Aorta (tissue), 5 donors: ENCODE measurements at regions not wholly inside any gene's neighbourhood (a gene's known extent, or its start where the extent isn't known, plus 50 kb on each side); places are given as distances from the start of the nearest gene placed in this dataset.

Experiments
- ATAC-seq: fragments of 200-7000 bp; cut with Tn5 transposase; one replicate; pipeline ENCODE4 v1.9.1; 2022; ENCODE audit warnings: moderate library complexity; ENCODE audit not compliant: low FRiP score
- DNase-seq, 2 donors: peaks; one replicate each; pipeline ENCODE4 v3.0.0-alpha.2; 2020
- H3K27ac ChIP-seq, 2 donors: one replicate each; pipeline ENCODE4 v1.5.1; 2013; ENCODE audit warnings: low read length in 2 of 2, mild to moderate bottlenecking in 2 of 2, moderate library complexity in 2 of 2, control low read depth in 1 of 2, inconsistent platforms in 1 of 2, low read depth in 1 of 2
- H3K27me3 ChIP-seq, 2 donors: one replicate each; pipeline ENCODE4 v1.6.1; 2013; ENCODE audit warnings: control low read depth in 1 of 2, low read length in 1 of 2, mild to moderate bottlenecking in 1 of 2, moderate library complexity in 1 of 2; ENCODE audit not compliant: insufficient read depth in 2 of 2, control insufficient read depth in 1 of 2
- H3K36me3 ChIP-seq, 2 donors: one replicate each; pipeline ENCODE4 v1.6.1; 2013; ENCODE audit warnings: control low read depth in 1 of 2, low read length in 1 of 2, mild to moderate bottlenecking in 1 of 2; ENCODE audit not compliant: insufficient read depth in 2 of 2, control insufficient read depth in 1 of 2
- H3K4me1 ChIP-seq, 2 donors: one replicate each; pipeline ENCODE4 v1.6.1; 2013; ENCODE audit warnings: low read length in 2 of 2, control low read depth in 1 of 2, mild to moderate bottlenecking in 1 of 2, moderate library complexity in 1 of 2; ENCODE audit not compliant: insufficient read depth in 2 of 2, control insufficient read depth in 1 of 2
- H3K4me3 ChIP-seq, 2 donors: one replicate each; pipeline ENCODE4 v1.5.1; 2013; ENCODE audit warnings: low read length in 2 of 2, control low read depth in 1 of 2, mild to moderate bottlenecking in 1 of 2
- H3K9me3 ChIP-seq: one replicate; pipeline ENCODE4 v1.6.1; 2013; ENCODE audit warnings: mild to moderate bottlenecking, low read length; ENCODE audit not compliant: control insufficient read depth
- WGBS, 2 donors: extraction: QIAGEN DNeasy Blood & Tissue Kit; methylation state at CpG; one replicate each; pipeline ENCODE4 v1.1.7; 2013; 5-methylcytosine and 5-hydroxymethylcytosine counted together
- intact Hi-C, 2 donors: fragments of 100-400 bp; cut with DNase I; formaldehyde crosslinking; loops; one replicate each; pipeline versions ENCODE4 v1.14.2 to v1.15.0; 2022
- donor health status: healthy with polysubstance abuse.
- donor health status: Bipolar disorder and iron deficiency.
- donor health status: DM: no; HTN: no; CAD: no.
- donor health status: DM: no; HTN: no; CAD: no.
- donor health status: DM: yes; HTN: yes; CAD: no.

DNA sequence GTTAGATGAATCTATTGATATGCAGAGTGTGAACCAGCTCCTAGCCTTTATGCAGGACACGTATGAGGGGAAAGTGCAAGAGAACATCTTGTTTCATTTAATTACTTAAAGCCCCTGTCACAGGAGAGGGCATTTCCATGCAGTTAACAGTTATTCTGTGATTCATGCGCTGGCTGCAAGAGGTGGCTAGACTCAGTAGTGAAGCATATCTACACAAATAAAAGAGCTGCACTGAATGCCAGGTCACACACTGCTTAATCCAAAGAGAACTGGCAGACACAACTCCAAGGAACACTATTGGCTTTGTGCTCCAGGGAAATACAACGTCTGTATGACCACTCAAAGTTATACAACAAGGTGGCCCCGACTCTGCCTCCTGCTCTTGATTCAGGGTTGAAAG is 394.1 kb downstream of the C12orf75 start:
- Histone ChIP-seq H3K4me3 (no peak overlapping the region), H3K4me1 (peaks cover 0 to 3% of the 10 kb centered on the region in 2 donors), H3K27ac (peak overlapping the region in 1 of 2 donors; percentile 82), H3K36me3 (no peaks in the 10 kb centered on the region), H3K27me3 (no peaks in the 10 kb centered on the region), H3K9me3 (no peaks in the 10 kb centered on the region)
- 6 to 7% methylated on average over 4 of the region's 4 CpGs for WGBS, 2 donors
- DNase-seq, result no peak
- intact Hi-C loops, result no loop called here
- peak; percentile 54 for ATAC-seq

DNA sequence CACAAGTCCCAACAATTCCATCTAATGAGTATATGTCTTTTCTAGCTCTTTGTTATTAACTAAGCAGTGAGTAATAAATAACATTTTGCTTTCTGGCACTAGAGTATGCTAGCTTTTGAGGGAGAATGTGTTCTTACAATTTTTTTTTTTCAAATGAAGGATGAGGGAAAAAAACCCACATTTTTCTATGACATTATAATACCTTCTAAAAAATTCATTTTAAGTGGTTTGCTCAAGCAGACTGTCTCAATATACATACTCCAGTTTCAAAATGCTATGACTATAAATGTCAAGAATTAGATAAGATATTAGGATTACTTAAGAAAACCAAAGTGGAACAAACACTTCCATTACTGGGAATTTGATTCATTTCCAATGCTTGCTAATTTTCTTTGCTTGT is 394.6 kb downstream of the C12orf75 start:
- intact Hi-C loops, result no loop called here
- Histone ChIP-seq H3K9me3 (no peaks in the 10 kb centered on the region), H3K27me3 (no peaks in the 10 kb centered on the region), H3K36me3 (no peaks in the 10 kb centered on the region), H3K27ac (peak overlapping the region in 1 of 2 donors; percentile 82), H3K4me1 (peaks cover 0 to 3% of the 10 kb centered on the region in 2 donors), H3K4me3 (no peak overlapping the region)
- no peak for ATAC-seq
- DNase-seq, result no peak

DNA sequence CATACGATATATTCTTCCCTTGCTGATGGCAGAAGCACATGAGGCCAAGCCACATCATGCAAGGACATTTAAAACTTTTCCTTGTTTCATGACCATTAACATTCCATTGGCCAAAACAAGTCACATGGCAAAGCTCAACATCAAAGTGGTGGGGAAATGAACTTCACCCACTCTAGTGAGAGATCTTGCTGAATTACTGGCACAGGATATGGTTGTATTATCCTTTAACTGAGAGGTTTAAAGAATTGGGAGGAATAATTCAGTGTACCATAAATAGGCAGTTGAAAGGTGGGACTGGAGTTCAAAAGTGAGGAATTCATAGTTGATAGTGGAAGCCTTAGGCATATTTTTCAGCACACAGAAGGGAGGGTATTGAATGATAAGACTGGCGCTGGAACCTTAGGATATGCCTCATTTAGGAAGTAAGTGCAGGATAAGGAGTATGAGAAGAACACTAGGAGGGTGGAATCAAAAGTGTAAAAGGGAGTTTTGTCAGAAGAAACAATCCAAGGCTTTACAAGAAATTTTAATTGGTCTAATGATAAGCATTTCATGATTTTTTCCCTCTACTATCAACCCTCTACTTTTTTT is 398.8 kb downstream of the C12orf75 start:
- Histone ChIP-seq H3K9me3 (no peaks in the 10 kb centered on the region), H3K27me3 (no peaks in the 10 kb centered on the region), H3K4me3 (no peak overlapping the region), H3K36me3 (no peaks in the 10 kb centered on the region), H3K4me1 (peaks cover 0 to 3% of the 10 kb centered on the region in 2 donors), H3K27ac (no peak overlapping the region)
- ATAC-seq (no peak), DNase-seq (no peak)
- 48 to 66% methylated on average over 2 of the region's 2 CpGs for WGBS, 2 donors
- intact Hi-C loops, result no loop called here

DNA sequence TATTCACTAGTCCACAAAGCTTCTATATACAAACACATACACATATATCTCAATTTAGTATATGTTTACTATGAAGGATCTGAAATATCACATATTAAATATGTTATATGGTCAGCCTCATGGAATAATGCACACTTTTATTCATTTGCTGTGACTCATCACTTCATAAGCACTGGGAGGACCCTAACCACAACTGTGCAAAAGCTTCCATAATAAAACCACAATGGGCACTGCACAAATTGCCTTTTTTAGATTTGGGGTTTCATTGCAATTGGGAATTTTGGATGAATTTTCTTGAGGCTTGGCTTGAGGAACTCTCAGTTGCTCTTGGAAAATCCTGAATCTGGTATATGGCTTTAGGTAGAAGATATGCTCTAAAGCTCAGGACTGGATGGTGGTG is 399.4 kb downstream of the C12orf75 start:
- Histone ChIP-seq H3K36me3 (no peaks in the 10 kb centered on the region), H3K27ac (no peak overlapping the region), H3K4me1 (no peaks in the 10 kb centered on the region), H3K9me3 (no peaks in the 10 kb centered on the region), H3K4me3 (no peak overlapping the region), H3K27me3 (no peaks in the 10 kb centered on the region)
- intact Hi-C loops, result no loop called here
- DNase-seq, result no peak
- no peak for ATAC-seq

DNA sequence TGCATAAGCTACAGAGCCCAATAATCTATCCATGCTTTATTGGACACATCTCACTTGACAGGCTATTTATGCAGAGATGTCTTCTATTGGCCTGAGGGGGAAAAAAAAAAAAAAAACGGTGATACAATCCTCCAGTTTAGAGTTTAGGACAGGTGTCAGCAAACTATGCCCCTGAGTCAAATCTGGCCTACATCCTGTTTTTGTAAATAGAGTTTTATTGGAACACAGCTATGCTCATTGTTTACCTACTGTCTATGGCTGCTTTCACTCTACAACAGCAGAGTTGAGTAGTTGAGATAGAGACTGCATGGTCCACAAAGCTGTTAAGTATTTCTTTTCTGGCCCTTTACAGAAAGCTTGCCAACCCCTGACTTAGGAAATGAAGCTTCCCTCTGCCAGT is 403.1 kb downstream of the C12orf75 start:
- Histone ChIP-seq H3K27ac (no peak overlapping the region), H3K4me1 (no peaks in the 10 kb centered on the region), H3K27me3 (no peaks in the 10 kb centered on the region), H3K9me3 (no peaks in the 10 kb centered on the region), H3K4me3 (no peak overlapping the region), H3K36me3 (no peaks in the 10 kb centered on the region)
- 43 to 56% methylated on average over 1 of the region's 1 CpG for WGBS, 2 donors
- ATAC-seq (no peak), DNase-seq (no peak)
- intact Hi-C loops, result no loop called here

DNA sequence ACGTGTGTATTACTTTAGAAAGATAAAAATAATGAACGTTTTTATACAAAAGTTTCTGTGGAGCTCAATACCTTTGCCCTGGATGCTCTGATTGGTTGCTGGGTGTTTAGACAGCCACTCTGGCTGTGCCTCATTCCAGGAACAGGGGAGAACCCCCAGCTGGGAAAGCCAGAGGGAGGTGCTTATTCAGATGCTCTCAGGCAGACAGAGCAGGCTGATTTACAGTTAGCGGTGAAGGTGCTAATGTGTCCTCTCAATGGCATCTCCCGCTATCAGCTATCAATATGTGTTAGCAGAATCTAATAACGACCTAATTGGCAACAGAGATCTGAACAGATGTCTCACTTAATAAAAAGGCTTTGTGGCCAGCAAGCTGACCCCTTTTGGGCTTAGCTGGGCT is 402.3 kb downstream of the NUAK1 start:
- ATAC-seq, result no peak
- 87% methylated on average over 5 of the region's 5 CpGs for WGBS, 2 donors

DNA sequence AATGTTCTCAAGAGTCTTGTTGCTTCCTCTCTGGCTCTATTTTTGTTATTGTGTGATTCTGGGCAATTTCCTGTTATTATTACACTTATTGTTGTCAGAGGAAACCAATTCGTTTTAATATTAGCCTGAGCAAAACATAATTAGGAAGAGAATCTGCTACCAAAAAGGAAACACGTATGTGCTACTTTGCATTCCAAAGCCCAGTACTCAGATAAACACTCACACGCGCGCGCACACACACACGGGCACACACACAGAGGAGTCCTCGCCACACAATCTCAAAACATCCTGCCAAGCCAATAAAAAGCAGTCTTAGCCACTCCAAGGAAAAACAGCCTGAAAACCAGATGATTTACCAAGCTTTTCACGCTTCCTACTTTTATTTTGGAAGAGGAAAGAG is 400.7 kb downstream of the NUAK1 start:
- intact Hi-C loops, result no loop called here
- Histone ChIP-seq H3K4me3 (no peak overlapping the region), H3K27ac (peak overlapping the region; percentile 29 to 85), H3K4me1 (peaks cover 12 to 16% of the 10 kb centered on the region in 2 donors), H3K9me3 (no peaks in the 10 kb centered on the region), H3K27me3 (no peaks in the 10 kb centered on the region), H3K36me3 (no peaks in the 10 kb centered on the region)
- DNase-seq (peak; percentile 65 to 84), ATAC-seq (peak; percentile 66)
- 2 to 6% methylated on average over 9 of the region's 9 CpGs for whole genome bisulfite sequencing, 2 donors

More for the DNA sequence above, 402.3 kb downstream of the NUAK1 start:
- Histone ChIP-seq H3K4me3 (no peak overlapping the region), H3K4me1 (peaks cover 7 to 14% of the 10 kb centered on the region in 2 donors), H3K27me3 (no peaks in the 10 kb centered on the region), H3K9me3 (no peaks in the 10 kb centered on the region), H3K27ac (no peak overlapping the region), H3K36me3 (no peaks in the 10 kb centered on the region)
- intact Hi-C loops, result no loop called here
- no peak for DNase-seq

DNA sequence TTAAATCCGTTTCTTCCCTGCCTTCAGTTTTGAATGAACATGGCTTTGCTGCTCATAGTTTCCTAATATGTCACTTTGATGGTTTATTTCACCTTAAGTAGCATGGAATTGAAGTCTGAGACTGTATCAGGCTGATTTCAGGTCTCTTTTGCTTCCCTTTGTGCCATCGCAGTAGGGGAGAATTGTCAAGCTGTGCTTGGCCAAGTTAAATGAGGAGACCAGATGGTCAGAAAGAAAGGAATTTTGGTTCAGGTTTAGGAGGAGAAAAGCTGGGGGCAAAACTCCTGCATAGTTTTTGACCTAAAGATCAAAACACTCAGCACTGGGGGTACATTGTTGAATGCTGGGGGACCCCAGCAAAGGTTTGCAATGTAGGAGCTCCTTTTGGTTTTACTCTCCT is 398.4 kb downstream of the NUAK1 start:
- intact Hi-C loops, result loop anchor here (10.0 kb wide), 3 partner anchors 224 to 394 kb away; partner anchors contain the start of gene NUAK1 (in 1 of the 2)
- no peak for DNase-seq
- H3K9me3 ChIP-seq, result no peaks in the 10 kb centered on the region
- peak overlapping the region; percentile 33 to 51 for H3K27ac ChIP-seq
- H3K4me1 ChIP-seq, result peaks cover 13 to 16% of the 10 kb centered on the region in 2 donors
- H3K27me3 ChIP-seq, result no peaks in the 10 kb centered on the region
- ATAC-seq, result no peak
- no peak overlapping the region for H3K4me3 ChIP-seq
- 12 to 25% methylated on average over 2 of the region's 2 CpGs for WGBS, 2 donors
- no peaks in the 10 kb centered on the region for H3K36me3 ChIP-seq

DNA sequence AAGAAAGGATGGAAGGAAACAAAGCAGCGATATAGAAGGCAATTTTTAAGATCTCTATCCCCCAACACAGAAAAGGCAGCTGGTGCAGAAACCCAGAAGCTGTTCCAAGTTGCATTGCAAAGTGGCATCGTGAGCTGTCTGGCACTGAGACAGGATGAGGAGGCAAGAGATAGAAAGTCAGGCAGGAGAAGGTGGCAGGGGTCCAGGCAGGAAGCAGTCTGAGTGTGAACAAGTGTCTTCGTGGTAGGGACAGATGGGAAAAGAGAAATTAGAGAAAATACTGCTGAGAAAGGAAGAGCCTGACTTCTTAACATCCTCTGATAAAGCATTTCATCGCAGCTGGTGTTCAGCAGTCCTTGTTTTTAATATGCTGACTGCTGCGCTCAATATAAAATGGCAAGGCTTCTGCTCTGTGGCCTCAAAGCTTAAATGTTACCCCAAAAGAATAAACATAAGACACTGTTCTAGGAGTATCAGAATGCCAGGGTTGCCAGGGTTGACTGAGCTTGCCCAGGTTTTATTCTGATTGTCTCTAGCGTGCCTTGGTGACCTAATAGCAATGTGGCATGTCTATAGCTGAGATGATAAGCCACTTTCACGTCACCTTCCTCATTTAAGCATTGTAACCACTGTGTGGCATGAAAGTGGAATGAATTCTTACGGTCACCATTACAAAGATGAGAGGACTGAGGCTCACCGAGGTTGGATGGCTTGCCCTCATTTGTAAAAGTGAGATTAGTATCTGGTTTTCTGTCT is 397.6 kb downstream of the NUAK1 start:
- no peaks in the 10 kb centered on the region for H3K27me3 ChIP-seq
- peaks cover 13 to 16% of the 10 kb centered on the region in 2 donors for H3K4me1 ChIP-seq
- 11 to 14% methylated on average over 9 of the region's 9 CpGs for WGBS, 2 donors
- DNase-seq, result peak; percentile 54 to 79
- intact Hi-C loops, result loop anchor here (10.0 kb wide), 3 partner anchors 224 to 394 kb away; partner anchors contain the start of gene NUAK1 (in 1 of the 2)
- H3K27ac ChIP-seq, result peak overlapping the region; percentile 69 to 80
- ATAC-seq, result no peak
- H3K9me3 ChIP-seq, result no peaks in the 10 kb centered on the region
- H3K36me3 ChIP-seq, result no peaks in the 10 kb centered on the region
- no peak overlapping the region for H3K4me3 ChIP-seq
